NCI-H748 (cell line): ENCODE measurements at regions not wholly inside any gene's neighbourhood (a gene's known extent, or its start where the extent isn't known, plus 50 kb on each side); places are given as distances from the start of the nearest gene placed in this dataset.

ENCODE experiments used
- DNase-seq: peaks from one replicate; lab custom pipeline; 2025; ENCODE audit not compliant: unreplicated experiment; lab: John Stamatoyannopoulos, UW

DNA sequence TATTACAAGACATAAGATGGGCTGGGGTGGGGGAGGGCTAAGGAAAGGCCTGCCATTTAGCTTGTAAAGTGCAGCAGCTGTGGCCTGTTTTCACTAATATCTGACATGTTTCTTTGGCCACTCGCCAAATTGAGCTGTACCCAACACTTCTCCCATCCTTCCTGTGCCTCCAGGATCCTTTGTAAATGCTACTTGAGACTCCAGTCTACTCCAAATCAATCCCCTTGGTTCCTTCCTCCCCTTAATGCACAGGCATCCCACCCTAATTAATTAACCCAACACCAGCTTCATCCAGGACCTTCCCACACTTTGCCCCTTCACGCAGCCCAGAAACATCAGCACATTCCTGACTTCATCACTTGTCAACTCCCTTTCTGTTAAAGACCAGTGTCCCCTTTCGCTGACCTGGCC lies 55.0 kb upstream of the TCF21 start:
- DNase-seq = no peak

DNA sequence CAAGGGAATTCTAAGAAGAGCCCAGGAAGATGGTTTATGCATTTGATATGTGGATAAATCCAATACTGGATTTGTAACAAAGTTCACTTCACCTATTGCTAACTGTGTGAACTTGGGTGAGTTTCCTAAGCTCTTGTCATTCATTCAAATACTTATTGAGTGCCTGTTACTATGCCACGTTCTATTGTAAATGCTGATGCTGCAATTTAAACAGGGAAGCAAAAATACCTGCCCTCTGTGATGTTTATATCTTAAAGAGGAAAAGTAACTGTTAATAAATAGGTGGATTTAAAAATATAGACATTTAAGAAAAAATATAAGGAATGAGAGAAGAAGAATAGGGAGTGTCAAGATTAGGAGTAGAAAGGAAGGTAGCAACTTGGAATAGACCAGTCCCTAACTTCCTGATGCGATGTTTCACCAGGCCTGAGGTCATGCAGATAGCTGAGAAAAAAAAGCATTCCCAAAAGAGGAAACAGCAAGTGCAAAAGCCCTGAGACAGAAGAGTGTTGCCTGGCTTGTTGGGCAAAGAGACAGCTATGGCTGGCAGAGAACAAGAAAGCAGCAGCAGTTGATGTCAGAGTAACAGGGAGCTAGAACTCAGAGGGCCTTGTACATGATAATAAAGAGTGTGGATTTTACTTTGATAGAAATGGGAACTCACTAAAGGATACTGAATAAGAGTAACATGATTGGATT lies 54.3 kb upstream of the TCF21 start:
- DNase-seq = no peak

DNA sequence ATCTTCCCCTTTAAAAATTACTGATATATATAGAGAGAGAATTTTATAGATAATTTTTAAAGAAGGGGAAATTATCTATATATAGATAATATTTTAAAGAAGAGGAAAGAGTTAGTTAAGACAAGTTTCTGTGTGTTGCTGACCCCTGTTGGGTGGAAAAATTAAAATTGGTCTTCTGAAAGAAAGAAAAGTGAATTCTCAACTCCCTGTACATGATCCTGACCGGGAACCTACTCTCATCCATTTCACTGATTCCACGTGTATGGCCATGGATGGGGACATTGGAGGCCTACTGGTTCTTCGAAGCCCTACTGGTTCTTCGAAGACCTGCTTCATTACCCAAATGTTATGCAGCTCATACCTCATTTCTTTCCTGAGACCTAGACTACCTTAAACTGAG lies 53.0 kb upstream of the TCF21 start:
- no peak for DNase-seq

DNA sequence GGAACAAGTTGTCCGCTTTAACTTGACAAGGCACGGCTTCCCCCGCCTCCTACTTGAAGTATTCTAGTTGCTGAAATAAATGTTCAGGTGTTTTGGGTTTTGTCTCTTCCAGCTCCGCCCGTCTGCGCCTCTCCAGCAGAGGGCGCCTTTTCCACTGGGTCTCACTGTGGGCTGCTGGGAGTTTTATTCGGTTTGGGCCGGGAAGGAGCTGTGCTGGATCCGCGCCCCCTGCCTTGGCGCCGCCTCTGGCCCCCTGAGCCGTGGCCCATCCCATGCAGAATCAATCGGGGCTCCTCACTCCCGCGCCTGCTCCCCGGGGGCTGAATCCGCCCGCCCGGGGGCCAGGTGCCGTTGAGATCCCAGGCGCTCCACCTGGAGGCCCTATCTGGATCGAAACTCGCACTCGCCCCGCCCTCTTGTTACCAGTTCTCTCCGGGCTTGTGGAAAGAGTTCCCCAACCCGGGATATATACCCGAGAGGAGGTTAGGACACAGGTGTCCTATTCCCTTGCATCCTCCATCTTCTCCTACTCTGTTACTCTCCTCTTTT lies 51.0 kb upstream of the TCF21 start:
- DNase-seq = peak; percentile 82
